GM19467 (cell line): ENCODE measurements at regions not wholly inside any gene's neighbourhood (a gene's known extent, or its start where the extent isn't known, plus 50 kb on each side); places are given as distances from the start of the nearest gene placed in this dataset.

Experiments
- ATAC-seq: cut with Tn5 transposase; IDR thresholded peaks from one replicate; pipeline ENCODE4 v1.9.1; 2021; ENCODE audit warnings: mild to moderate bottlenecking, moderate library complexity; ENCODE audit not compliant: unreplicated experiment

- no peak for ATAC-seq
Observed at GRCh38 chr20:6622041-6622440, 145.4 kb upstream of the BMP2 start.

GRCh38 chr20:6618051-6618450, 149.4 kb upstream of the BMP2 start:
- no peak for ATAC-seq

- ATAC-seq, result no peak
Observed at GRCh38 chr20:6616421-6616820, 151.1 kb upstream of the BMP2 start.

GRCh38 chr20:6614836-6615235, 152.7 kb upstream of the BMP2 start:
- no peak for ATAC-seq

- ATAC-seq, result peak; percentile 71
Observed at GRCh38 chr20:6613280-6613861, 154.1 kb upstream of the BMP2 start.

- ATAC-seq, result no peak
Observed at GRCh38 chr20:6612606-6612923, 154.9 kb upstream of the BMP2 start.

- ATAC-seq, result no peak
Observed at GRCh38 chr20:6611911-6612605, 155.4 kb upstream of the BMP2 start.

- no peak for ATAC-seq
Observed at GRCh38 chr20:6606651-6607050, 160.8 kb upstream of the BMP2 start.

GRCh38 chr20:6605055-6605935, 162.2 kb upstream of the BMP2 start:
- ATAC-seq, result no peak

GRCh38 chr20:6604179-6604578, 163.3 kb upstream of the BMP2 start:
- ATAC-seq, result no peak

GRCh38 chr20:6599876-6600735, 167.4 kb upstream of the BMP2 start:
- no peak for ATAC-seq

- ATAC-seq, result no peak
Observed at GRCh38 chr20:6595704-6596103, 171.8 kb upstream of the BMP2 start.

- no peak for ATAC-seq
Observed at GRCh38 chr20:6590891-6591637, 176.4 kb upstream of the BMP2 start.

- no peak for ATAC-seq
Observed at GRCh38 chr20:6588296-6588695, 179.2 kb upstream of the BMP2 start.

GRCh38 chr20:6583134-6583738, 184.2 kb upstream of the BMP2 start:
- peak; percentile 82 for ATAC-seq

GRCh38 chr20:6582449-6582848, 185.0 kb upstream of the BMP2 start:
- no peak for ATAC-seq

- ATAC-seq, result no peak
Observed at GRCh38 chr20:6580486-6580885, 187.0 kb upstream of the BMP2 start.

- ATAC-seq, result no peak
Observed at GRCh38 chr20:6579824-6580223, 187.7 kb upstream of the BMP2 start.

GRCh38 chr20:6579417-6579816, 188.1 kb upstream of the BMP2 start:
- no peak for ATAC-seq

GRCh38 chr20:6577451-6577850, 190.0 kb upstream of the BMP2 start:
- no peak for ATAC-seq
